GM12878 (cell line): ENCODE measurements at regions not wholly inside any gene's neighbourhood (a gene's known extent, or its start where the extent isn't known, plus 50 kb on each side); places are given as distances from the start of the nearest gene placed in this dataset.
A peak's percentile ranks its signal among the peaks of the same experiment; 100 is the strongest.

ENCODE experiments used
- ATAC-seq: fragments of 200-7000 bp; cut with Tn5 transposase; 3 replicates; pipeline ENCODE4 v1.9.1; 2020; ENCODE audit warnings: mild to moderate bottlenecking, moderate library complexity
- BruUV-seq: library from RNA; stranded (reverse); fragments of 400-500 nt; replicated peaks from 2 replicates; lab custom pipeline; 2021; lab: Mats Ljungman, UMichigan
- CTCF ChIA-PET: fragments of 300-600 bp; sonication (Branson Sonifier 250); formaldehyde crosslinking; extraction: SDS; loops from one replicate; lab custom pipeline; 2021; ENCODE audit warnings: inconsistent platforms; lab: Yijun Ruan, JAX
- POLR2A ChIA-PET: fragments of 350-600 bp; formaldehyde crosslinking; extraction: SDS; loops from one replicate; lab custom pipeline; 2021; ENCODE audit warnings: inconsistent platforms; lab: Charles Lee
- RAD21 ChIA-PET: fragments of 300-600 bp; sonication (Branson Sonifier 250); formaldehyde crosslinking; loops from one replicate; lab custom pipeline; 2023; ENCODE audit warnings: antibody characterized with exemption; ENCODE audit not compliant: unreplicated experiment; lab: Charles Lee
- SMC1A ChIA-PET: fragments of 300-600 bp; sonication (Branson Sonifier 250); formaldehyde crosslinking; loops from one replicate; lab custom pipeline; 2023; ENCODE audit not compliant: unreplicated experiment, uncharacterized antibody; lab: Charles Lee
- DNase-seq: peaks from one replicate; pipeline ENCODE4 v3.0.0-alpha.2; 2011; ENCODE audit warnings: low read depth, low spot score
- FAIRE-seq: peaks from 3 replicates; lab custom pipeline; 2011; peaks lifted over from hg19 to GRCh38; lab: Jason Lieb, UNC
- H2AFZ ChIP-seq: 2 replicates; pipeline ENCODE4 v1.6.0; 2011; ENCODE audit warnings: low read depth, low read length, control low read depth; ENCODE audit not compliant: control insufficient read depth
- H3K27ac ChIP-seq: 2 replicates; pipeline ENCODE4 v1.5.1; 2011; ENCODE audit warnings: control low read depth; ENCODE audit not compliant: control insufficient read depth, insufficient read depth
- H3K27me3 ChIP-seq, 2 experiments: replicated peaks in 1 of 2; 2 replicates each; pipeline versions ENCODE4 v1.6.0 to v1.6.1; 2011; ENCODE audit warnings: low read length in 1 of 2; ENCODE audit not compliant: control insufficient read depth in 2 of 2, insufficient read depth in 2 of 2
- H3K36me3 ChIP-seq, 2 experiments: 2 replicates each; pipeline ENCODE4 v1.5.1; 2011; ENCODE audit warnings: low read length in 1 of 2; ENCODE audit not compliant: control insufficient read depth in 2 of 2, insufficient read depth in 2 of 2
- H3K4me1 ChIP-seq: 2 replicates; pipeline ENCODE4 v1.6.1; 2011; ENCODE audit warnings: mild to moderate bottlenecking, low read length, moderate library complexity, mixed read lengths; ENCODE audit not compliant: control insufficient read depth, insufficient read depth
- H3K4me2 ChIP-seq: 2 replicates; pipeline ENCODE4 v1.6.0; 2011; ENCODE audit warnings: control low read depth; ENCODE audit not compliant: control insufficient read depth, insufficient read depth
- H3K4me3 ChIP-seq: fragments of 200-600 bp; sonication (generic); 2 replicates; pipeline ENCODE4 v1.5.1; 2016
- H3K79me2 ChIP-seq: 2 replicates; pipeline ENCODE4 v1.6.0; 2011; ENCODE audit warnings: low read length; ENCODE audit not compliant: control insufficient read depth, insufficient read depth
- H3K9ac ChIP-seq: 2 replicates; pipeline ENCODE4 v1.8.0; 2011; ENCODE audit warnings: low read length, control low read depth, mixed read lengths; ENCODE audit not compliant: control insufficient read depth, insufficient read depth
- H3K9me3 ChIP-seq: replicated peaks from 3 replicates; pipeline ENCODE4 v1.5.1; 2011; ENCODE audit warnings: mild to moderate bottlenecking, low read length; ENCODE audit not compliant: control insufficient read depth, insufficient read depth
- H4K20me1 ChIP-seq: 2 replicates; pipeline ENCODE4 v1.6.0; 2011; ENCODE audit not compliant: control insufficient read depth, insufficient read depth
- BCL3 ChIP-seq: IDR thresholded peaks from 2 replicates; pipeline ENCODE4 v1.6.1; 2011; ENCODE audit warnings: borderline replicate concordance, low read depth, mild to moderate bottlenecking, moderate library complexity, low read length; ENCODE audit not compliant: insufficient read depth, poor library complexity, severe bottlenecking
- BRCA1 ChIP-seq: IDR thresholded peaks from 2 replicates; pipeline ENCODE4 v1.6.1; 2011; ENCODE audit warnings: low read depth, low read length, improper control_type of control experiment
- E2F8 ChIP-seq: fragments of 450-650 bp; IDR thresholded peaks from 2 replicates; pipeline ENCODE4 v1.6.1; 2018; ENCODE audit warnings: mild to moderate bottlenecking, low read depth, moderate library complexity; ENCODE audit not compliant: partially characterized antibody
- ESRRA ChIP-seq: IDR thresholded peaks from 2 replicates; pipeline ENCODE4 v1.6.1; 2012; ENCODE audit warnings: mild to moderate bottlenecking, low read length, improper control_type of control experiment
- FOXK2 ChIP-seq: fragments of 450-650 bp; IDR thresholded peaks from 2 replicates; pipeline ENCODE4 v1.6.1; 2017; ENCODE audit warnings: mild to moderate bottlenecking, moderate library complexity
- IKZF1 ChIP-seq: fragments of 450-650 bp; conservative IDR thresholded peaks from 2 replicates; pipeline ENCODE4 v1.6.1; 2017; ENCODE audit warnings: antibody characterized with exemption, mild to moderate bottlenecking
- IRF3 ChIP-seq: fragments of 450-650 bp; IDR thresholded peaks from 2 replicates; pipeline ENCODE4 v1.6.1; 2014; ENCODE audit warnings: mild to moderate bottlenecking
- JUNB ChIP-seq: IDR thresholded peaks from 2 replicates; pipeline ENCODE4 v1.6.1; 2016; ENCODE audit warnings: antibody characterized with exemption, mild to moderate bottlenecking
- KAT2A ChIP-seq: conservative IDR thresholded peaks from 2 replicates; pipeline ENCODE4 v1.6.1; 2011; ENCODE audit warnings: low read depth, low read length; ENCODE audit not compliant: control insufficient read depth
- MAX ChIP-seq: IDR thresholded peaks from 2 replicates; pipeline ENCODE4 v1.6.1; 2012; ENCODE audit warnings: low read depth, low read length, improper control_type of control experiment
- MEF2A ChIP-seq: IDR thresholded peaks from 2 replicates; pipeline ENCODE4 v1.6.1; 2011; ENCODE audit warnings: low read depth, mild to moderate bottlenecking, low read length, moderate library complexity; ENCODE audit not compliant: insufficient read depth
- MTA3 ChIP-seq: IDR thresholded peaks from 2 replicates; pipeline ENCODE4 v1.6.1; 2012; ENCODE audit warnings: low read length, inconsistent platforms, borderline replicate concordance
- MXI1 ChIP-seq: fragments of 150-350 bp; IDR thresholded peaks from 2 replicates; pipeline ENCODE4 v1.6.1; 2011; ENCODE audit warnings: low read depth, mild to moderate bottlenecking, inconsistent platforms, low read length, improper control_type of control experiment
- PAX8 ChIP-seq: fragments of 450-650 bp; IDR thresholded peaks from 2 replicates; pipeline ENCODE4 v1.6.1; 2017; ENCODE audit warnings: mild to moderate bottlenecking, moderate library complexity
- POLR2A ChIP-seq: IDR thresholded peaks from 2 replicates; pipeline ENCODE4 v1.6.1; 2011; ENCODE audit warnings: low read depth, mild to moderate bottlenecking, low read length
- RCOR1 ChIP-seq: conservative IDR thresholded peaks from 2 replicates; pipeline ENCODE4 v1.6.1; 2012; ENCODE audit warnings: low read depth, low read length, improper control_type of control experiment
- SUZ12 ChIP-seq: fragments of 200-600 bp; sonication (generic); IDR thresholded peaks from one replicate; pipeline ENCODE4 v1.6.1; 2018; ENCODE audit warnings: antibody characterized with exemption, mild to moderate bottlenecking; ENCODE audit not compliant: unreplicated experiment
- TARDBP ChIP-seq: IDR thresholded peaks from 2 replicates; pipeline ENCODE4 v1.6.1; 2016; ENCODE audit warnings: borderline replicate concordance
- YY1 ChIP-seq: IDR thresholded peaks from 2 replicates; pipeline ENCODE4 v1.6.1; 2011; ENCODE audit warnings: low read depth, mild to moderate bottlenecking, low read length
- ZNF207 ChIP-seq: fragments of 450-650 bp; IDR thresholded peaks from 2 replicates; pipeline ENCODE4 v1.6.1; 2014; ENCODE audit warnings: antibody characterized with exemption, mild to moderate bottlenecking, borderline replicate concordance
- whole genome bisulfite sequencing: methylation state at CpG from one replicate; pipeline ENCODE4 v1.1.6; 2016; ENCODE audit warnings: low lambda C conversion rate; ENCODE audit not compliant: insufficient replicate concordance, insufficient coverage; ENCODE audit errors: missing lambda C conversion rate; 5-methylcytosine and 5-hydroxymethylcytosine counted together
- in situ Hi-C: fragments of 300-500 bp; cut with MboI; formaldehyde crosslinking; loops from 9 replicates; pipeline ENCODE4 v1.14.3; 2018; ENCODE audit warnings: mixed read lengths
- intact Hi-C: fragments of 100-400 bp; cut with micrococcal nuclease; formaldehyde crosslinking; loops from one replicate; pipeline ENCODE4 v1.14.2; 2022; ENCODE audit not compliant: unreplicated experiment

GRCh38 chr11:21988477-21988876 lies 204.4 kb upstream of the ANO5 start:
- ChIA-PET SMC1A (interaction anchor here (1.0 to 1.2 kb wide), 2 partner anchors 142 to 476 kb away, joined by 3 read pairs; no protein-coding TSS in a partner anchor), POLR2A (interaction anchor here (0.5 to 0.9 kb wide), 2 partner anchors 112 to 806 kb away, joined by 3 to 5 read pairs; no protein-coding TSS in a partner anchor), CTCF (interaction anchor here (0.6 to 1.4 kb wide), 4 partner anchors 15 to 835 kb away, joined by 3 to 5 read pairs (median 3); no protein-coding TSS in a partner anchor), RAD21 (interaction anchor here (0.6 kb wide), 1 partner anchor 1312 kb away, joined by 3 read pairs; no protein-coding TSS in a partner anchor)
- ATAC-seq (peak; percentile 67), FAIRE-seq (no peak), DNase-seq (no peak)
- Histone ChIP-seq H3K27ac (no peak overlapping the region), H3K4me2 (no peak overlapping the region), H4K20me1 (no peaks in the 10 kb centered on the region), H3K4me1 (no peaks in the 10 kb centered on the region), H3K9me3 (no peaks in the 10 kb centered on the region), H3K36me3 (no peaks in the 10 kb centered on the region), H2AFZ (no peak overlapping the region), H3K79me2 (no peaks in the 10 kb centered on the region), H3K9ac (no peak overlapping the region), H3K4me3 (no peak overlapping the region), H3K27me3 (no peaks in the 10 kb centered on the region)
- intact Hi-C loops, result loop anchor here (10.0 kb wide), 1 partner anchor 474 kb away; no protein-coding TSS in a partner anchor
- 0% methylated on average over 1 of the region's 1 CpG for WGBS
- no TSS peak for BruUV-seq
- TF ChIP-seq IKZF1 (no peak), FOXK2 (no peak), TARDBP (no peak), SUZ12 (no peak), ZNF207 (no peak), YY1 (no peak), MAX (no peak), MEF2A (no peak), E2F8 (no peak), MXI1 (no peak), PAX8 (no peak), BCL3 (no peak), BRCA1 (no peak), IRF3 (no peak), MTA3 (no peak), RCOR1 (no peak), KAT2A (no peak), JUNB (no peak), POLR2A (no peak), ESRRA (no peak)
- in situ Hi-C loops, result no loop called here
